A673 (cell line): ENCODE measurements at regions not wholly inside any gene's neighbourhood (a gene's known extent, or its start where the extent isn't known, plus 50 kb on each side); places are given as distances from the start of the nearest gene placed in this dataset.

Experiments
- EZH2 ChIP-seq: fragments of 200-600 bp; sonication (generic); IDR thresholded peaks from 2 replicates; pipeline ENCODE4 v1.6.1; 2017; ENCODE audit warnings: borderline replicate concordance, low read depth, mild to moderate bottlenecking, mixed read lengths, antibody characterized with exemption, low read length; ENCODE audit not compliant: poor library complexity, severe bottlenecking
- TF ChIP-seq, protein P1 (sequence below): fragments of 300-800, 200-600 bp; sonication (generic); conservative IDR thresholded peaks from 2 replicates; pipeline ENCODE4 v1.5.1; 2017; ENCODE audit warnings: low read depth, mild to moderate bottlenecking, antibody characterized with exemption, low read length, moderate library complexity, mixed read lengths

DNA sequence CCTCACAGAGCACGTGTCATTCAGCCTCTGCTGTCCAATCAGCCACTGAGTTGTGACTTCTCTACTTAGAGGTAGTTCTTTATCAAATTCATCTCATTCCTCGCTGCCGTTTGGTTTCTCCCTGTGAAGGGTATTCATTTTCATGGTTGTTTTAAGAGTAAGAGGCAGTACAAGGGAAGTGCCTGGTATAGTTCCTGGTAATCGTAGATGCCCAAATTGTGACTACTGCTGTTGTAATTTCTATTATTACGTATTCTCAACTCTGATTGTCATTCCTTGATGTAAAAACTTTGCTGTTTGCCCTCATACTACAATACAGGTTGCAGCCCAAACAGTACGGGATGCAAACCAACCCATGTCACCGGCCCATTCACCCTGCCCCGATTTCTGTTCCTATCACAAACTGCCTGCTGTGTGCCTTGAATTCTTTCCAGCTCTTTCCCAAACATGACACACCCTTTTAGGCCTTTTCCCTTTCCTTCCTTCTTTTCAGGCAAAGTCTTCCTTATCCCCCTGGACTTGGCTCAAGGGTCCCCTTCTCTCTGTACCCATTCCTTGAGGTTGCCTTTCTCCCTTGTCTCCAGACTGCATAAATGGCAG, 93.0 kb downstream of the SLC25A47 start:
- TF ChIP-seq EZH2, result no peak
- TF ChIP-seq, protein P1, sequence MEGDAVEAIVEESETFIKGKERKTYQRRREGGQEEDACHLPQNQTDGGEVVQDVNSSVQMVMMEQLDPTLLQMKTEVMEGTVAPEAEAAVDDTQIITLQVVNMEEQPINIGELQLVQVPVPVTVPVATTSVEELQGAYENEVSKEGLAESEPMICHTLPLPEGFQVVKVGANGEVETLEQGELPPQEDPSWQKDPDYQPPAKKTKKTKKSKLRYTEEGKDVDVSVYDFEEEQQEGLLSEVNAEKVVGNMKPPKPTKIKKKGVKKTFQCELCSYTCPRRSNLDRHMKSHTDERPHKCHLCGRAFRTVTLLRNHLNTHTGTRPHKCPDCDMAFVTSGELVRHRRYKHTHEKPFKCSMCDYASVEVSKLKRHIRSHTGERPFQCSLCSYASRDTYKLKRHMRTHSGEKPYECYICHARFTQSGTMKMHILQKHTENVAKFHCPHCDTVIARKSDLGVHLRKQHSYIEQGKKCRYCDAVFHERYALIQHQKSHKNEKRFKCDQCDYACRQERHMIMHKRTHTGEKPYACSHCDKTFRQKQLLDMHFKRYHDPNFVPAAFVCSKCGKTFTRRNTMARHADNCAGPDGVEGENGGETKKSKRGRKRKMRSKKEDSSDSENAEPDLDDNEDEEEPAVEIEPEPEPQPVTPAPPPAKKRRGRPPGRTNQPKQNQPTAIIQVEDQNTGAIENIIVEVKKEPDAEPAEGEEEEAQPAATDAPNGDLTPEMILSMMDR, result no peak
